Liver (tissue), 8 donors: ENCODE measurements at regions not wholly inside any gene's neighbourhood (a gene's known extent, or its start where the extent isn't known, plus 50 kb on each side); places are given as distances from the start of the nearest gene placed in this dataset.
"Not testable (repeated sequence)": the region's sequence is repeated elsewhere in the genome, so short reads cannot be mapped to it uniquely, and the experiment has no call there.

Experiments used
- DNase-seq: peaks from one replicate; pipeline ENCODE4 v3.0.0-alpha.2; 2017; ENCODE audit warnings: low spot score
- H3K27ac ChIP-seq, 2 donors: one replicate each; pipeline ENCODE4 v1.7.0; 2013; ENCODE audit warnings: inconsistent platforms in 2 of 2, low read length in 2 of 2, control low read depth in 1 of 2, low read depth in 1 of 2, mild to moderate bottlenecking in 1 of 2
- H3K27me3 ChIP-seq, 4 donors: one replicate each; pipeline versions ENCODE4 v1.6.1 to v1.7.0; 2013; ENCODE audit warnings: low read length in 3 of 4, inconsistent platforms in 1 of 4, mild to moderate bottlenecking in 1 of 4, moderate library complexity in 1 of 4; ENCODE audit not compliant: control insufficient read depth in 4 of 4, insufficient read depth in 4 of 4
- H3K36me3 ChIP-seq, 4 donors: one replicate each; pipeline versions ENCODE4 v1.6.1 to v1.7.0; 2013; ENCODE audit warnings: low read length in 3 of 4, mild to moderate bottlenecking in 3 of 4, low read depth in 1 of 4, moderate library complexity in 1 of 4; ENCODE audit not compliant: control insufficient read depth in 4 of 4, insufficient read depth in 3 of 4
- H3K4me1 ChIP-seq, 4 donors: one replicate each; pipeline versions ENCODE4 v1.6.1 to v1.7.0; 2013; ENCODE audit warnings: low read length in 3 of 4, mild to moderate bottlenecking in 3 of 4, moderate library complexity in 1 of 4; ENCODE audit not compliant: control insufficient read depth in 4 of 4, insufficient read depth in 4 of 4
- H3K4me3 ChIP-seq, 3 donors: one replicate each; pipeline versions ENCODE4 v1.6.1 to v1.7.0; 2013; ENCODE audit warnings: low read length in 3 of 3, control low read depth in 1 of 3, low read depth in 1 of 3, mild to moderate bottlenecking in 1 of 3
- H3K9ac ChIP-seq, 2 donors: one replicate each; pipeline ENCODE4 v1.7.0; 2013; ENCODE audit warnings: low read length in 2 of 2, mild to moderate bottlenecking in 2 of 2, moderate library complexity in 2 of 2, control low read depth in 1 of 2, low read depth in 1 of 2
- H3K9me3 ChIP-seq, 4 donors: one replicate each; pipeline versions ENCODE4 v1.6.1 to v1.7.0; 2013; ENCODE audit warnings: low read length in 3 of 4; ENCODE audit not compliant: control insufficient read depth in 4 of 4
- CTCF ChIP-seq: fragments of 150-350 bp; IDR thresholded peaks from 2 replicates; pipeline ENCODE4 v1.5.1; 2017; ENCODE audit warnings: improper control_type of control experiment, low read depth, low read length; ENCODE audit not compliant: missing input control
- FOXA1 ChIP-seq: IDR thresholded peaks from 2 replicates; pipeline ENCODE4 v1.6.1; 2016; ENCODE audit warnings: antibody characterized with exemption
- HNF4A ChIP-seq, 2 donors: conservative IDR thresholded peaks; 2 replicates each; pipeline ENCODE4 v1.6.1; 2016; ENCODE audit warnings: antibody characterized with exemption in 2 of 2, mild to moderate bottlenecking in 2 of 2
- HNF4G ChIP-seq: IDR thresholded peaks from 2 replicates; pipeline ENCODE4 v1.6.1; 2016; ENCODE audit warnings: antibody characterized with exemption
- MAX ChIP-seq: IDR thresholded peaks from 2 replicates; pipeline ENCODE4 v1.6.1; 2016; ENCODE audit warnings: antibody characterized with exemption
- RAD21 ChIP-seq, 2 donors: IDR thresholded peaks; 2 replicates each; pipeline ENCODE4 v1.6.1; 2016; ENCODE audit warnings: antibody characterized with exemption in 2 of 2, mild to moderate bottlenecking in 2 of 2
- REST ChIP-seq: IDR thresholded peaks from 2 replicates; pipeline ENCODE4 v1.6.1; 2016; ENCODE audit warnings: antibody characterized with exemption, mild to moderate bottlenecking
- RXRA ChIP-seq, 2 donors: IDR thresholded peaks; 2 replicates each; pipeline ENCODE4 v1.6.1; 2017 to 2018; ENCODE audit warnings: antibody characterized with exemption in 2 of 2, mild to moderate bottlenecking in 1 of 2
- SP1 ChIP-seq: IDR thresholded peaks from 2 replicates; pipeline ENCODE4 v1.6.1; 2018; ENCODE audit warnings: antibody characterized with exemption, mild to moderate bottlenecking
- TAF1 ChIP-seq: conservative IDR thresholded peaks from 2 replicates; pipeline ENCODE4 v1.6.1; 2016; ENCODE audit warnings: antibody characterized with exemption, mild to moderate bottlenecking
- YY1 ChIP-seq: IDR thresholded peaks from 2 replicates; pipeline ENCODE4 v1.6.1; 2016; ENCODE audit warnings: antibody characterized with exemption, mild to moderate bottlenecking
- ZBTB33 ChIP-seq: IDR thresholded peaks from 2 replicates; pipeline ENCODE4 v1.6.1; 2016; ENCODE audit warnings: antibody characterized with exemption
- WGBS: extraction: QIAGEN DNeasy Blood & Tissue Kit; methylation state at CpG from one replicate; pipeline ENCODE4 v1.1.7; 2013; 5-methylcytosine and 5-hydroxymethylcytosine counted together
- donor health status: healthy.
- donor health status: healthy.
- donor health status: healthy.
- donor health status: healthy.
- donor health status: healthy.

GRCh38 chr13:87169337-87169736, 501.8 kb upstream of the SLITRK5 start:
- Histone ChIP-seq H3K27me3 (no peaks in the 10 kb centered on the region), H3K9me3 (no peaks in the 10 kb centered on the region), H3K4me1 (no peaks in the 10 kb centered on the region), H3K9ac (no peak overlapping the region), H3K4me3 (no peak overlapping the region), H3K27ac (no peak overlapping the region), H3K36me3 (no peaks in the 10 kb centered on the region)
- WGBS, result 81% methylated on average over 2 of the region's 2 CpGs
- TF ChIP-seq RAD21 (IDR thresholded peaks at IDR 0.05) (no peak), FOXA1 (no peak), RXRA (IDR thresholded peaks at IDR 0.05) (no peak), REST (no peak)
- DNase-seq, result no peak

- no peaks in the 10 kb centered on the region for H3K27me3 ChIP-seq
- WGBS, result 53% methylated on average over 7 of the region's 7 CpGs
- H3K4me3 ChIP-seq, result no peak overlapping the region
- no peak overlapping the region for H3K27ac ChIP-seq
- no peaks in the 10 kb centered on the region for H3K36me3 ChIP-seq
- no peak overlapping the region for H3K9ac ChIP-seq
- no peak for DNase-seq
- TF ChIP-seq YY1 (no peak), HNF4G (no peak), CTCF (no peak), TAF1 (no peak), REST (no peak), SP1 (no peak), MAX (no peak), ZBTB33 (no peak), HNF4A (conservative IDR thresholded peaks at IDR 0.05) (no peak), RAD21 (IDR thresholded peaks at IDR 0.05) (no peak), FOXA1 (no peak)
- H3K9me3 ChIP-seq, result no peaks in the 10 kb centered on the region
- no peaks in the 10 kb centered on the region for H3K4me1 ChIP-seq
Observed at GRCh38 chr13:87172166-87172835, 498.9 kb upstream of the SLITRK5 start.

- not testable (repeated sequence) for H3K9me3 ChIP-seq, H3K4me3 ChIP-seq, H3K9ac ChIP-seq, H3K27me3 ChIP-seq, H3K4me1 ChIP-seq, H3K27ac ChIP-seq, DNase-seq, H3K36me3 ChIP-seq
- 93% methylated on average over 6 of the region's 6 CpGs for WGBS
Observed at GRCh38 chr13:87185138-87185537, 486.0 kb upstream of the SLITRK5 start.

- not testable (repeated sequence) for H3K4me1 ChIP-seq, H3K9ac ChIP-seq, DNase-seq, H3K36me3 ChIP-seq, H3K27me3 ChIP-seq, H3K9me3 ChIP-seq, H3K4me3 ChIP-seq, H3K27ac ChIP-seq
- WGBS, result 78% methylated on average over 4 of the region's 4 CpGs
Observed at GRCh38 chr13:87186647-87187046, 484.5 kb upstream of the SLITRK5 start.
